ENCODE measurements at regions not wholly inside any gene's neighbourhood (a gene's known extent, or its start where the extent isn't known, plus 50 kb on each side); places are given as distances from the start of the nearest gene placed in this dataset.

GRCh38 chr16:8247993-8248392 lies 342.3 kb downstream of the TMEM114 start:
- TF ChIP-seq, protein P1, sequence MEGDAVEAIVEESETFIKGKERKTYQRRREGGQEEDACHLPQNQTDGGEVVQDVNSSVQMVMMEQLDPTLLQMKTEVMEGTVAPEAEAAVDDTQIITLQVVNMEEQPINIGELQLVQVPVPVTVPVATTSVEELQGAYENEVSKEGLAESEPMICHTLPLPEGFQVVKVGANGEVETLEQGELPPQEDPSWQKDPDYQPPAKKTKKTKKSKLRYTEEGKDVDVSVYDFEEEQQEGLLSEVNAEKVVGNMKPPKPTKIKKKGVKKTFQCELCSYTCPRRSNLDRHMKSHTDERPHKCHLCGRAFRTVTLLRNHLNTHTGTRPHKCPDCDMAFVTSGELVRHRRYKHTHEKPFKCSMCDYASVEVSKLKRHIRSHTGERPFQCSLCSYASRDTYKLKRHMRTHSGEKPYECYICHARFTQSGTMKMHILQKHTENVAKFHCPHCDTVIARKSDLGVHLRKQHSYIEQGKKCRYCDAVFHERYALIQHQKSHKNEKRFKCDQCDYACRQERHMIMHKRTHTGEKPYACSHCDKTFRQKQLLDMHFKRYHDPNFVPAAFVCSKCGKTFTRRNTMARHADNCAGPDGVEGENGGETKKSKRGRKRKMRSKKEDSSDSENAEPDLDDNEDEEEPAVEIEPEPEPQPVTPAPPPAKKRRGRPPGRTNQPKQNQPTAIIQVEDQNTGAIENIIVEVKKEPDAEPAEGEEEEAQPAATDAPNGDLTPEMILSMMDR (IDR thresholded peaks at IDR 0.05; ENCODE audit: low read depth, low read length): no peak
- no peak for DNase-seq (ENCODE audit: extremely low read depth, low read depth)

GRCh38 chr16:8243981-8244380 lies 346.3 kb downstream of the TMEM114 start:
- TF ChIP-seq, protein P1 (IDR thresholded peaks at IDR 0.05; ENCODE audit: low read depth, low read length): no peak
- DNase-seq (ENCODE audit: extremely low read depth, low read depth): no peak

GRCh38 chr16:8241408-8241807 lies 348.9 kb downstream of the TMEM114 start:
- DNase-seq (ENCODE audit: extremely low read depth, low read depth): no peak
- TF ChIP-seq, protein P1 (IDR thresholded peaks at IDR 0.05; ENCODE audit: low read depth, low read length): no peak

GRCh38 chr16:8239443-8239842 lies 350.9 kb downstream of the TMEM114 start:
- DNase-seq (ENCODE audit: extremely low read depth, low read depth): no peak
- TF ChIP-seq, protein P1 (IDR thresholded peaks at IDR 0.05; ENCODE audit: low read depth, low read length): no peak

DNA sequence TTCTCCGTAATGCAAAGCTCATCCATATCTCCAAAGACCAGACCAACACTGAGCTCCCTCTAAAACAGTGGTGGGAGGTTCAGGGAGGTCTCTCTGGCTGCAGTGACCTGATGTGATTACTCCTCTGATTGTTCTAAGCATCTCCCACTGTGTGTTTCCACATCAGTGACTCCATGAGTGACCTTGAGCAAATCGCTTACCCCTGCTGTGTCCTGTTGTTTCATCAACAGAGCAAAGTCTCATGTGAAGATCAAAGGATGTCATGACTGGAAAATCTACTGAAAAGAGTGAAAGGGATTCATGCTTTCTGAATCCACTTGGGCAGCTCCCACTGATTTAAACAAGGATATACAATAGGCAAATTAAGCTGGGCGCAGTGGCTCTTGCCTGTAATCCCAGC lies 352.9 kb downstream of the TMEM114 start:
- TF ChIP-seq, protein P1 (IDR thresholded peaks at IDR 0.05; ENCODE audit: low read depth, low read length): no peak
- DNase-seq (ENCODE audit: extremely low read depth, low read depth): no peak

DNA sequence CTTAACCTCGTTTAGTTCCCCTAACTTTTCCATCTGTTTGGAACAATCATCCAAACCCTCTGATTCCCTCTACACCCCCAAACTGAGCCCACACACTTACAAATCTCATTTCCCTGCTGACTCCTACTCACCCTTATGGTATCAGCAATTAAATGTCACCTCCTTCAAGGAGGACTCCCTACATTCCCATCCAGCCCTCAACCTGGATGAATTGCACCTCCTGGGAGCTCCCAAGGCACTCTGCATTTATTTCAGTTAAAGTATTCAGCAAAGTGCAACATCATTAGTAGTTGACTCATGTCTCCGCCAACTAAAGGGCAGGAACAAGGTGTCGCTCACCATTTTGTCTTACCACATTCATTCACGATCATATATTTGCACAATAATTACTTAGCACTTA lies 353.5 kb downstream of the TMEM114 start:
- DNase-seq (ENCODE audit: extremely low read depth, low read depth): no peak
- TF ChIP-seq, protein P1 (IDR thresholded peaks at IDR 0.05; ENCODE audit: low read depth, low read length): no peak

DNA sequence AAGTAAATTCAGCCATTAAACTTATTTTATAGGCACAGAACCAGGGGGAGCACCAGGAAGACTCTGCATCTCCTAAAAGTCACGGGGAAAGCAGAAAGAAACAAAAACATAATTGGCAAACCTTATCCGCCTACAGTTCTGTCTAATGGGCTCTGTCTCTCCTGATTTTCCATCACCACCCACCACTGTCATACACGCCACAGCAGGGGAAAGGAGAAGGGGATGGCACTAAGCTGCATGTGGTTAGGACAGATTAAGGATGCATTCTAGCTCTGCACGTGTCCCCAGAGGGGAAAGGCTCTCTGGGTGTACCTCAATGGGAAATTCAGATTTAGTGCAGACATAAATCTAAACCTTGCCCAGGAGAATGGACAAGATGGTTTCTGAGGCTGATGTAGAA lies 359.8 kb downstream of the TMEM114 start:
- TF ChIP-seq, protein P1 (IDR thresholded peaks at IDR 0.05; ENCODE audit: low read depth, low read length): no peak
- no peak for DNase-seq (ENCODE audit: extremely low read depth, low read depth)
